ENCODE measurements at regions not wholly inside any gene's neighbourhood (a gene's known extent, or its start where the extent isn't known, plus 50 kb on each side); places are given as distances from the start of the nearest gene placed in this dataset.
A peak's percentile ranks its signal among the peaks of the same experiment; 100 is the strongest.

- Histone ChIP-seq H3K4me3 (no peak overlapping the region), H3K27ac (peak overlapping the region in 1 of 21 experiments; percentile 31)
Measured at GRCh38 chr5:142391058-142391845, 66.4 kb upstream of the SPRY4 start.

GRCh38 chr5:142390334-142390733 lies 65.5 kb upstream of the SPRY4 start:
- no peak overlapping the region for H3K4me3 ChIP-seq
- peak overlapping the region in 5 of 21 experiments; percentile 5 to 51 (median 48) for H3K27ac ChIP-seq

DNA sequence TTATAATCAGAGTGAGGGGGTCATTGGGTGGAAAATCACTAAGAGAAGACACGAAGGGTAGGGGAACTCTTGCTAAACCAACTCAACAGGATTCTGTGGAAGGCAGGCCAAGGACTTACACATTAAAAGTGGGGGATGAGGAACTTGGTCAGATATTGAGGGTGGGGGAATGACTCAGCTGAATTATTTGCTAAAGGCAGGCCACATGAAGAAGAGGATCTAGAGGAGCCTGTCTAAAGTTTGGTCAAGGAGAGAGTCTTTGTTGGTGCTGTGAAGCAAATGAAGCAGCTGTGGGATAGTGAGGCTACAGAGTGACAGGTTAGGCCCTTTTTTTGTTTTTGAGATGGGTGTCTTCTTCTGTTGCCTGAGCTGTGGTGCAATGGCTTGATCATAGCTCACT lies 63.9 kb upstream of the SPRY4 start:
- Histone ChIP-seq H3K27ac (no peak overlapping the region), H3K4me3 (no peak overlapping the region)

- peak overlapping the region in 2 of 21 experiments; percentile 32 to 75 for H3K27ac ChIP-seq
- no peak overlapping the region for H3K4me3 ChIP-seq
Measured at GRCh38 chr5:142387024-142387682, 62.3 kb upstream of the SPRY4 start.

DNA sequence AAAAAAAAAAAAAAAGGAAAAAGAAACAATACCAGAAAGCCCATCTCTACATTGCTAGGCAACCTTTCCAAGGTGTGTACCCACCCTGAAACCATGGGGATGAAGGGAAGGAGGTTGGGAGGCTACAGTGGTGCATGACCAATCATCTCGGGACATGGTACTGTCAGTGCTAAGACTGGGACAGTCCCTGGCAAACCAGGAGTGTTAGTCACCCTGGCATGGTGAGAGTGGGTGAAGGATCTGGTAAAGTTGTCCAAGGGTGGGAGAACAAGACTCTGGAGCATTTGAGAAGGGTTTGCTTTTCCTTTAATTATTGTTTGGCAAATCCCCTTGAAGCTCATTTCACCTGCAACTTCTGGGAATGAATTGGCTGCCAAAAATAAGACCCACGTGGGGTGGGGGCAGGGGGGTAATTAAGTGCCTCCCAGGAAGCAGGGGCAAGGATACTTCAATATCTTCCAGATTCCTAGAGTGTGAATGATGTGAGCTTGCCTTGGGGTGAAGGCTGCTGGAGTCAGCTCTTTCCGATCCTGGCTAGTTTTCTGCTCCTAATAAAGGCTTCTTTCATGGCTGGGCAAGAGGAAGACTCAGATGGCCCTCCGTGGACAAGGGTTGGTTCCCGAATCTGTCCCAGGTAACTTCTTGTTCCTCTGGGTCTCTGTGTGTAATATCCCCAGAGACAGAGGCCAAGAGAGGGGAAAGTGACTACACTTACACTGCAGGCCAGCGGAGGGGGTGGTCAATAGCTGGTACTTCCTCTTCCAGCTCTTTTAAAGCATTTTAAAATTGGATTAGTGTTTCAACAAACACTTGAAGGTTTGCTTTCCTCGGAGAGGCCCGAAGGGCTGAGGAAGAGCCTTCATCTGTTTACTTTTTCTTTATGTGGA lies 61.6 kb upstream of the SPRY4 start:
- Histone ChIP-seq H3K27ac (peak overlapping the region in 2 of 21 experiments; percentile 32 to 75), H3K4me3 (no peak overlapping the region)

DNA sequence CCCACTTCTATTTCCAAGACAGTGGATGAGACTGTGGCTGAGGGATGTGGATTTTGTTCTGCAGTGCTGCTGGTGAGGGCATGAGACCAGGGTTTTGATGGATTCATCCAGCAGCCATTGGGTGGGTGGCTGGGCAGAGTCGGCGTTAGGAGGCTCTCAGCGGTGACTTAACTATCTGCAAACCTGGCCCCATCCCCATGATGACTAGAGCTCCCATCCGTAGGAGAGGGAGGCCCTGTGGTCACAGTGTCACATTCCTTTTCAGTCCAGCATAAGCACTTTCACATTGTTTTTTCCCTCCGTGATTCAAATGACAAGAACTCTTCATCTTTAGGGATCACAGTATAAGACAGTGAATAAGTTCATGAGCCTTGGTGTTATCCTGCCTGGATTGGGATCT lies 60.4 kb upstream of the SPRY4 start:
- Histone ChIP-seq H3K4me3 (no peak overlapping the region), H3K27ac (peak overlapping the region in 1 of 21 experiments; percentile 11)

GRCh38 chr5:142384014-142384413 lies 59.2 kb upstream of the SPRY4 start:
- Histone ChIP-seq H3K27ac (no peak overlapping the region), H3K4me3 (no peak overlapping the region)

GRCh38 chr5:142382186-142382585 lies 57.4 kb upstream of the SPRY4 start:
- H3K27ac ChIP-seq, result no peak overlapping the region
- H3K4me3 ChIP-seq, result no peak overlapping the region

DNA sequence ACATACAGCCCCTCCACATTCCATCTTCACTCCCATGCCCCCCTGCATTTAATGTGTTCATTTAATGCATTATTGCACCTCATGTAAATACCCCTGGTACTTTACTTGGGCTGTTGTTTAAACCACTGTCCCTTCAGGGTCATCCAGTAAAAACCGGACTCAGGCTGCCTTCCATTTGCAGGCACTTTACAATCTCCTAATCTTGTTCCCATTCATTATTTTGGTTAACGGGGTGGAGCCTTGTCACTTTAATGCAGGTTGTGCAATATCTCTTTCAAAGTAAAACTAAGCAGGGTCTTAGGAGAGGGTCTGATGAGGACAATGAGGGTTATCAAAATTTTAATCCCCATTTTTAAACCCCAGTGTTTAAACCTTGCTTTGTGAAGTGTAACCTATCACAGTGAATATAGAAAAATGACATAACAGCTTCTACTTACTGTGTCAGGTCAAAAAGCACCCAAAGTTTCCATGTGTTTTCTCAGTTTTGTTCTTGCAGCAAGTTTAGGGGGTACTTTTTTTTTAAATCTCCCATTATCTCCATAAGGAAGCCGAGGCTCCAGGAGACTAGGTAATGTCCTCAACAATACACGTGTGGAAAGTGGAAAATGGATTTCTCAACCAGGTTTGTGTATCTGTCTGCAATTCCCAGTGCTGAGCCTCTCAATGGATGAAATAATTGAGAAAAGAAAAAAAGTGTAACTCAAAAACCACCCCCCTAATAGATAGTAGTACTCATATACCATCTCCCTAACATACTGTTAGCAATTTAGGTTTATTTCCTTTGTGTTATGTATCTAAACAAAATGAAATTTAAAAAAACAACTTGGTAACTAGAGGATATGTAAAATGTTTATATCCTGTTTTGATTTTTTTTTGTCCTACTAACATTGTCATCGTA lies 54.2 kb upstream of the SPRY4 start:
- no peak overlapping the region for H3K27ac ChIP-seq
- H3K4me3 ChIP-seq, result no peak overlapping the region

DNA sequence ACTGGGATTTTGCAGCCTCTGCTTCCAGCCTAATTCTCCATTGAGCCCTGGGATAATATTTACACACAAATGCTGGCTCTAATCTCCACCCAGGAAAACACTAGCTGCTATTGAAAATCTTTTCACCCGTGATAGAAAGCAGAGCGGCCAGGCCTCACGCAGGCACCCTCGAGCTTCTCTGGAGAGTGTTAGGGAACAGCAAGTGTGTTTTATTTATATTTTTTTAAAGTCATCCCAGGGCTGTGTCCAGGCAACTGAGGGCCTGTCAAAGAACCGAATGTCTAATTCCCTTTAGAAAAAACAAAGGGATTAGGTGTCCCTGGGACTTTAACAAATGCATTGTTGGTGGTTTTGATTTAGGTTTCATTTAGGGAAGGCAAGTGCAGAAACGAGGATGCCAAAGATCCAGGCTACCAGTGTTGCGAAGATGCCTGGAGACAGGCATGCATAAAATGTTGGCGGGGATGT lies 51.2 kb upstream of the SPRY4 start:
- Histone ChIP-seq H3K27ac (no peak overlapping the region), H3K4me3 (no peak overlapping the region)

Measured in skin epidermis (tissue), 12 donors.